ENCODE measurements at regions not wholly inside any gene's neighbourhood (a gene's known extent, or its start where the extent isn't known, plus 50 kb on each side); places are given as distances from the start of the nearest gene placed in this dataset.

DNA sequence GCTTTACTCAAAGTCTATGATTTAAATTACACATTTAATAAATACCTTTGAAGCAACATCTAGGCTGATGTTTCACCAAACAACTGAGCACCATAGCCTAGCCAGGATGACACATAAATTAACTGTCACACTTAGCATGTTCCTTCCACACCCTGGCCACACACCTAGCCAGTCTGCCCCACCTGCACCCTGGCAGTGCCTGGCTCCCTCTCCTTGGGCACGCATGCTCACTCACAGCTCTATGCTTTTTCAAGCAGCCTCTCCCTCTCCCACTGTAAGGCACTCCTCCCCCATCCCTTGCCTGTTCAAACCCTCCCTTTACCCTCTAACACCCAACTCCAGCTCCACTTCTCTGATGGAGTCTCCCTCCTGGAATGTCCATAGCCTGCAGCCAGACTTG lies 357.6 kb upstream of the KLHL29 start:
- intact Hi-C loops (cut with DNase I) = no loop called here
- Histone ChIP-seq H3K9me3 (no peaks in the 10 kb centered on the region), H3K27me3 (peaks cover 0 to 16% (median 3%) of the 10 kb centered on the region in 9 donors), H3K27ac (no peak overlapping the region), H3K4me1 (no peaks in the 10 kb centered on the region), H3K36me3 (no peaks in the 10 kb centered on the region), H3K4me3 (no peak overlapping the region)
- no peak for TF ChIP-seq POLR2A (IDR thresholded peaks at IDR 0.05)
- TF ChIP-seq, protein P1, sequence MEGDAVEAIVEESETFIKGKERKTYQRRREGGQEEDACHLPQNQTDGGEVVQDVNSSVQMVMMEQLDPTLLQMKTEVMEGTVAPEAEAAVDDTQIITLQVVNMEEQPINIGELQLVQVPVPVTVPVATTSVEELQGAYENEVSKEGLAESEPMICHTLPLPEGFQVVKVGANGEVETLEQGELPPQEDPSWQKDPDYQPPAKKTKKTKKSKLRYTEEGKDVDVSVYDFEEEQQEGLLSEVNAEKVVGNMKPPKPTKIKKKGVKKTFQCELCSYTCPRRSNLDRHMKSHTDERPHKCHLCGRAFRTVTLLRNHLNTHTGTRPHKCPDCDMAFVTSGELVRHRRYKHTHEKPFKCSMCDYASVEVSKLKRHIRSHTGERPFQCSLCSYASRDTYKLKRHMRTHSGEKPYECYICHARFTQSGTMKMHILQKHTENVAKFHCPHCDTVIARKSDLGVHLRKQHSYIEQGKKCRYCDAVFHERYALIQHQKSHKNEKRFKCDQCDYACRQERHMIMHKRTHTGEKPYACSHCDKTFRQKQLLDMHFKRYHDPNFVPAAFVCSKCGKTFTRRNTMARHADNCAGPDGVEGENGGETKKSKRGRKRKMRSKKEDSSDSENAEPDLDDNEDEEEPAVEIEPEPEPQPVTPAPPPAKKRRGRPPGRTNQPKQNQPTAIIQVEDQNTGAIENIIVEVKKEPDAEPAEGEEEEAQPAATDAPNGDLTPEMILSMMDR (IDR thresholded peaks at IDR 0.05) = no peak
- ATAC-seq = no peak
- DNase-seq = no peak
- WGBS, 4 donors = 84 to 90% (median 85%) methylated on average over 1 of the region's 1 CpG

DNA sequence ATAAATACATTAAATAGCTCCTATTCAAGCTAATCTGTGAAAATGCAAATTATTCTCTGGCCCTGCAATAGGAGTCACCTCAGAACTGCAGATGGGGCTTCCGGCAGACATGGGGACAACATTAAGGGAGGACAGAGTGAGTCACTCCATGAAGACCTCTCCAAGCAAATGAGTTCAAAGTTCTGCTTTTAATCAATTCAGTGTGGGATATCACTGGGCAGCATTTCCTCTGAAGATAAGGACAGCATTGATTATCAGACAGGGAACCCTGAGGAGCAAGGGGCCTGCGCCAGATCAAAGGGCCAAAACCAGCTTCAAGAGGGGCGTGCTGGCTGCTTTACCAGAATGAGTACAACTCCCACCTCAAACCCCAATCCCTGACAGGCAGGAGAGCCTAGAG lies 356.9 kb upstream of the KLHL29 start:
- intact Hi-C loops (cut with DNase I) = no loop called here
- H3K4me1 ChIP-seq = no peaks in the 10 kb centered on the region
- ATAC-seq (no peak), DNase-seq (no peak)
- H3K4me3 ChIP-seq = no peak overlapping the region
- peaks cover 0 to 16% (median 3%) of the 10 kb centered on the region in 9 donors for H3K27me3 ChIP-seq
- H3K36me3 ChIP-seq = no peaks in the 10 kb centered on the region
- no peaks in the 10 kb centered on the region for H3K9me3 ChIP-seq
- TF ChIP-seq, protein P1 (IDR thresholded peaks at IDR 0.05) = no peak
- no peak for TF ChIP-seq POLR2A (IDR thresholded peaks at IDR 0.05)
- H3K27ac ChIP-seq = no peak overlapping the region
- 36 to 72% (median 49%) methylated on average over 3 of the region's 3 CpGs for WGBS, 4 donors

DNA sequence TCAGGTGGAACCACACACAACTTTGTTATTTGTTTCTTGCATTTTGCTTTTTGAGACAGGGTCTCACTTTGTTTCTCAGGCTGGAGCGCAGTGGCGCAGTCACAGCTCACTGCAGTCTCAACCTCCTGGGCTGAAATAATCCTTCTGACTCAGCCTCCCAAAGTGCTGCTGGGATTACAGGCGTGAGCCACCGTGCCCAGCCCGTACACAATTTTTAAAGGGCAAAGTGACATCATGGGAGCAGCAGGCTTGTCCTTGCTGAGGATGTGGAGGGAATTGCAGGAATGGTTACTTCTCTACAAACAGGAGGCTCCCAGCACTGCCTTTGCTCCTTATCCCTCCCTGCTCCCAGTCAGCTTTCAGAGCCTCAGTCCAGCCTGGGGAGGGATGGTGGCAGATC lies 355.9 kb upstream of the KLHL29 start:
- Histone ChIP-seq H3K9me3 (no peaks in the 10 kb centered on the region), H3K27ac (no peak overlapping the region), H3K36me3 (no peaks in the 10 kb centered on the region), H3K4me1 (no peaks in the 10 kb centered on the region), H3K27me3 (peaks cover 0 to 16% (median 3%) of the 10 kb centered on the region in 9 donors), H3K4me3 (no peak overlapping the region)
- 67 to 78% (median 70%) methylated on average over 5 of the region's 5 CpGs for WGBS, 4 donors
- intact Hi-C loops (cut with DNase I) = no loop called here
- TF ChIP-seq, protein P1 (IDR thresholded peaks at IDR 0.05) = no peak
- TF ChIP-seq POLR2A (IDR thresholded peaks at IDR 0.05) = no peak
- DNase-seq (no peak), ATAC-seq (no peak)

DNA sequence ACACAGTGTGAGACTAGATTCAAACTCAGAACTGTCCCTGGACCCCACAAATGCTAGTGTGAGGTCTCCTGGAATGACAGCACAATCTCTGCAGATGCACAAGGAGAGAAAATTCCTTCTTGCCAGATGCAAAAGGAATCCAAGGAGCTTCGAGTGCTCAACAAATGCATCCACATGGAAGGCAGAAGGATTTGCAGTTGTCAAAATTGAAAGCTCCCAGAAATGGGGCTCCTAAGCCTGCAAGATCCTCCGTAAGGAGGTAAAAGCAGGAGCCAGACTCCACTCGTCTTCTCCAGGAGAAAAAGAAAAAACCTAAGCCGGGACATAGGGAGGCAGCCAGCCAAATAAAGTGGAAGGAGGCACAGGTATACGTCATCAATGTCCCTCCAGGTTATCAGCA lies 355.0 kb upstream of the KLHL29 start:
- H3K36me3 ChIP-seq = no peaks in the 10 kb centered on the region
- WGBS, 4 donors = 27 to 45% (median 34%) methylated on average over 5 of the region's 5 CpGs
- H3K27me3 ChIP-seq = peaks cover 0 to 16% (median 3%) of the 10 kb centered on the region in 9 donors
- no peak for DNase-seq
- no peak for ATAC-seq
- no peaks in the 10 kb centered on the region for H3K9me3 ChIP-seq
- H3K4me3 ChIP-seq = no peak overlapping the region
- H3K27ac ChIP-seq = no peak overlapping the region
- intact Hi-C loops (cut with DNase I) = no loop called here
- H3K4me1 ChIP-seq = no peaks in the 10 kb centered on the region
- no peak for TF ChIP-seq POLR2A (IDR thresholded peaks at IDR 0.05)
- TF ChIP-seq, protein P1 (IDR thresholded peaks at IDR 0.05) = no peak

Data from heart left ventricle (tissue), 16 donors.